H54 (cell line): ENCODE measurements at regions not wholly inside any gene's neighbourhood (a gene's known extent, or its start where the extent isn't known, plus 50 kb on each side); places are given as distances from the start of the nearest gene placed in this dataset.

Experiments
- DNase-seq: peaks from one replicate; pipeline ENCODE4 v3.0.0; 2011; ENCODE audit warnings: low spot score, mixed read lengths; ENCODE audit not compliant: insufficient read length
- FAIRE-seq: peaks from 3 replicates; lab custom pipeline; 2011; peaks lifted over from hg19 to GRCh38; lab: Jason Lieb, UNC
- POLR2A ChIP-seq: IDR thresholded peaks from 2 replicates; pipeline ENCODE4 v1.6.1; 2011; ENCODE audit warnings: low read depth, mild to moderate bottlenecking, low read length

DNA sequence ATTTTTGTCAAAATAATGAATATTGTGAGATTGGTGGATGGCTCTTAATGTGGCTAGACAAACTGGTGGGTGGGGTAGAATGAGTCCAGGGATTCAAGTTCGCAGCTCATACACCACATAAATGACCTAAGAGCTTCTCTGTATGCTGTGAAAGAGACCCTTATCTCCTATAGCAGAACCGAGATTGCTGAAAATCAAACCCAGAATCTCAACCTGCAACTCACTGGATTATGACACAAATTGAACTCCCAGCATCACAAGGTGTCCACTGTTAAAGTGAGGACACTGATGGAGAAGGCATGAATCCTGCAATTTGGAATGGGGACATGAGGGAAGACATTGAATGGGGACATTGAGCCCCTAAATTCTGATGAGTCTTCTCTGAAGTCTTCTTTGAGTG lies 51.3 kb upstream of the CNKSR3 start:
- no peak for FAIRE-seq
- DNase-seq, result no peak
- TF ChIP-seq POLR2A, result no peak

GRCh38 chr6:154565331-154565730 lies 54.8 kb upstream of the CNKSR3 start:
- TF ChIP-seq POLR2A, result no peak
- DNase-seq, result no peak
- no peak for FAIRE-seq

GRCh38 chr6:154566866-154567265 lies 56.4 kb upstream of the CNKSR3 start:
- DNase-seq, result no peak
- no peak for TF ChIP-seq POLR2A
- FAIRE-seq, result no peak

GRCh38 chr6:154567695-154568220 lies 57.3 kb upstream of the CNKSR3 start:
- FAIRE-seq (no peak), DNase-seq (no peak)
- no peak for TF ChIP-seq POLR2A

- DNase-seq (no peak), FAIRE-seq (no peak)
- no peak for TF ChIP-seq POLR2A
Measured at GRCh38 chr6:154569156-154569862, 58.8 kb upstream of the CNKSR3 start.

DNA sequence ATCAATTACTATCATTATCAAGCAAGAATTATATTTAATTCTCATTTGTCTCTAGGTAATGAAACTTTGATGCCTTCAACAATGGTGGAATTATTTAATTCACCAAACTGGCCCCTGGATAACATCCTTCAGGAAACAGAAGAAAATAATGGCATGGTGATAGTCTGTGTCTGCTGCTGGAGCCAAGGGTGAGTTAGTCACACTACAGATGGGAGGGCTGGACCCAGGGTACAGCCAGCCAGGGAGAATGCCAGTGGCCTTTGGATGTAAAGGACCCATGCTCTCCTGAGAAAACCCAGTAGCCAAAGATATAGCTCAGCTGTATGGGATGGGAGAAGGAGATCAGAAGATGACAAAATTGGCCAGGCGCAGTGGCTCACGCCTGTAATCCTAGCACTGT lies 60.0 kb upstream of the CNKSR3 start:
- DNase-seq (no peak), FAIRE-seq (no peak)
- TF ChIP-seq POLR2A, result no peak

DNA sequence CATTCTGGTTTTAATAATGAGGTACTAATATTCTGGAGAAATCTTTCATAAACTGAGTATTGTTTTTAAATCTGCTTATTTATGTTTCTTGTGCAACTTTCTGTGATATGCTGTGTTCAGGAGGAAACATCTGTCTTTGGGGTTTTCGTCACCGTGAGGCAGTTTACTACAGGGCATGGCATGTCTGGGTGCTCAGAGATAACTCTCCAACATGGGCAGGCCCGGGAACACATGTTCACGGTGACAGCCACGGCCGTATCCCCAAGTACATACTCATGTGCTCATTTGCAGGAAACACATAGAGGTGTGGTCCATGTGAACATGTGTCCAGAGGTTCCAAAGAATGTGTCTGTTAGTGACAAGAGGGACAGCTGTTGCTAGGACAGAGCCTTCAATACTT lies 62.1 kb upstream of the CNKSR3 start:
- no peak for TF ChIP-seq POLR2A
- FAIRE-seq (no peak), DNase-seq (no peak)

DNA sequence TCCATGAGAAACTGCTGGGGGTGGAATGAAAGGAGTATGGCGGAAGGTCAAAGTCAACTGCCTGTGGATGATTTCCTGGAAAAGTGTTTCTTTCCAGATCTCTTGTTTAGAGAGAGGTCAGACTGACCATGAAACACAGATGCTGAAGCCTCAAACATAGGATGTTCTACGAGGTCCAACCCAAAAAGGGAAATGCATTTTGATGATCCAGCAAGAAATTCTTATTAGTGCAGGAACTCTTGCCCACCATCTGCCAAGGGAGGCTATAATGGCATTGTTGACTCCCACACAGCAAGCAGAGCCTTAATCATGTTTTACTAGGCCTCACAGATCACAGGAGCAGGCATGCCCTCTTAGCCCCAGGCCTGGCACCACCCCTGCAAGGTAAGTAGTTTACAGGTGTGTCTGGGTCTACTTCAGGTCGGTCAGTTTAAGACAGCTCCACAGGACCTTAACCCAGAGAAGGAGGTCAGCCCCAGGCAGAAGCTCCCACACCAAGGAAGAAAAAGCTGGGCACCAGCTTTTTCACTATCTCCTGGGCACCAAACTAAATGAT lies 67.6 kb upstream of the CNKSR3 start:
- FAIRE-seq (no peak), DNase-seq (no peak)
- TF ChIP-seq POLR2A, result no peak

- FAIRE-seq, result no peak
Measured at GRCh38 chr6:154579046-154579445, 68.6 kb upstream of the CNKSR3 start.

GRCh38 chr6:154579485-154579884 lies 69.0 kb upstream of the CNKSR3 start:
- DNase-seq (no peak), FAIRE-seq (no peak)
- no peak for TF ChIP-seq POLR2A

More at GRCh38 chr6:154579046-154579445, 68.6 kb upstream of the CNKSR3 start:
- TF ChIP-seq POLR2A, result no peak
- DNase-seq, result no peak

- DNase-seq (no peak), FAIRE-seq (no peak)
- no peak for TF ChIP-seq POLR2A
Measured at GRCh38 chr6:154580397-154581135, 70.1 kb upstream of the CNKSR3 start.

DNA sequence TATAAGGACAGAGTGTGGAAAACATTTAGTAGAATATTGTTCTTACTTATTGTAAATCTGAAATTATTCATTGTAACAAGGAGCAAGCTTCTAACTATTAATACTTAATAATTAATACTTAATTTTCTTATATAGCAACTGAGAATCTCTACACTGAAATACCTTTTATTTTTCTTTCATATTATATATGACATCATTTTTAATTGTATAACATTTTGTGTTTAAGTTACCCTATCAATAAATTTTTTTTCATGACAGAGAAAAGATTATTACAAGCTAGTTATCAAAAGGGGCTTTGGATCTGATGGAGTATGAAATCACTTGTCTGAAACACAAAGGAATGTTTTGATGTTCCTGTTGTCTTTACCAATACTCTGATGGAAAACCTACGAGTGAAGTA lies 72.2 kb upstream of the CNKSR3 start:
- DNase-seq, result no peak
- FAIRE-seq, result no peak
- TF ChIP-seq POLR2A, result no peak

DNA sequence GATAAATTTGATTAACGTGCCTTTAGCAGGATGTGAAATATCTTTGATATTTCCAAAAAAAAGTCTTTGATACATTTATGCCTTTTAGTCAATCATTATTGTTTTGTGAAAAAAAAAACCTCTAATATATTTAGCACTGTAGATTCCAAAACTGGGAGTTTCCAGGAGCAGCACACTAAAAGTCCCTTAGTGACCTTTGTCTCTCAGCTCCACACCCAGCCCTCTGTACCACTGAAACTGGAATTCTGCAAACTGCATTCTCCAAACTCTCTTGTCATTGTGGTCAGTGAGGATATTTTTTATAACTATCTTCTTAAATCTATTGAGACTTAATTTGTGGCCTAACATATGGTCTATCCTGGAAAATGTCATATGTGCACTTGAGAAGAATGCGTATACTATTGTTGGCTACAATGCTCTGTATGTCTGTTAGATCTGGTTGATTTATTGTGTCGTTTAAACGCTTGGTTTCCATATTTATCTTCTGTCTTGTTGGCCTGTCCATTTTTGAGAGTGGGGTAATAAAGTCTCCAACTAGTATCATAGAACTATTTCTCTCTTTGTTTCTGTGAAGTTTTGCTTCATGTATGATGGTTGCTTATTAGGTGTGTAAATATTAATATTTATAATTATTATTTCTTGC lies 73.2 kb upstream of the CNKSR3 start:
- FAIRE-seq (no peak), DNase-seq (no peak)
- no peak for TF ChIP-seq POLR2A

DNA sequence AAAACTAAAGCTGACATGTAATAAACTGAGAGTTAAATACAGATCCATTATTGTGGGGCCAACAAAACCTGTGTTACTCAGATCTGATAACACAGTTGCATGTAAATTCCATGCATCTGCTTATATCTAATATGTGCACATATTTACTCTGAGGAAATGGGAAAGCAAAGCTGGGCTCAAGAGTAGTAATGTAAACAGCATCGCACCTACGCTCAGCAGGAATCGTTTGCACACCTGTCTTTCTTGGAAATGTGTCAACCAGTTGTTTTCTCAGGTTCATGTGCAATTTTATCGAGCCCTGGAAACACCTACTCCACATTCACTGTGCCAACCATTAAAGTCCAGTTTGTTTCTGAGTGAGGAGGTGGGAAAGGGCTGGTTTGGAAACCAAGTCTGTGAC lies 80.3 kb upstream of the CNKSR3 start:
- FAIRE-seq (no peak), DNase-seq (no peak)
- TF ChIP-seq POLR2A, result no peak

DNA sequence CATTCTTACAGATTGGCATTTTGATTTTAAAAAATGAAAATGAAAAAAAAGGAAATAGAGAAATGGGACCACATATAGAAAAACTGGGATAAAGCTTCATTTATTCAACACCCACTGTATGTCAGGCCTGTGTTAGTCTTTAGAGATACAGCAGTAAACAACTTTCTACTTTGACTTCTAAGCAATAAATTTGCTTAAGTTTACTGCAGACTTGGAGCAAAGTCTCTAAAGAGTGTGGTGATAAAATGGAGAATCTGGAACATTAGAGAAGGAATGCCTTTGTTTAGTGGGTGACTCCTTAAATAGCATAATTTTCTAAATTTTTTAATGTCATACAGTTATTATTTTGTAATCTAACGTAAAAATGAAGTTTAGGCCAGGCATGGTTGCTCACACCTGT lies 80.7 kb upstream of the CNKSR3 start:
- DNase-seq (no peak), FAIRE-seq (no peak)
- TF ChIP-seq POLR2A, result no peak
